ENCODE measurements at regions not wholly inside any gene's neighbourhood (a gene's known extent, or its start where the extent isn't known, plus 50 kb on each side); places are given as distances from the start of the nearest gene placed in this dataset.
A peak's percentile ranks its signal among the peaks of the same experiment; 100 is the strongest.

- no peak for DNase-seq
- TF ChIP-seq POLR2A (IDR thresholded peaks at IDR 0.05; ENCODE audit: low read length) (no peak), GATA1 (IDR thresholded peaks at IDR 0.05; ENCODE audit: low read depth, low read length) (no peak)
These were observed 250.7 kb downstream of the TBC1D4 start for GRCh38 chr13:75231235-75231634.

GRCh38 chr13:75226733-75227435 is 255.1 kb downstream of the TBC1D4 start:
- TF ChIP-seq GATA1 (IDR thresholded peaks at IDR 0.05; ENCODE audit: low read depth, low read length) (no peak), POLR2A (IDR thresholded peaks at IDR 0.05; ENCODE audit: low read length) (no peak)
- no peak for DNase-seq

- no peak for DNase-seq
- TF ChIP-seq POLR2A (IDR thresholded peaks at IDR 0.05; ENCODE audit: low read length) = no peak
These were observed 255.9 kb downstream of the TBC1D4 start for GRCh38 chr13:75226092-75226491.

GRCh38 chr13:75225288-75226032 is 256.5 kb downstream of the TBC1D4 start:
- no peak for TF ChIP-seq POLR2A (IDR thresholded peaks at IDR 0.05; ENCODE audit: low read length)
- no peak for TF ChIP-seq GATA1 (IDR thresholded peaks at IDR 0.05; ENCODE audit: low read depth, low read length)

GRCh38 chr13:75224053-75224742 is 257.8 kb downstream of the TBC1D4 start:
- TF ChIP-seq GATA1 (IDR thresholded peaks at IDR 0.05; ENCODE audit: low read depth, low read length) (no peak), POLR2A (IDR thresholded peaks at IDR 0.05; ENCODE audit: low read length) (no peak)
- no peak for DNase-seq

More at GRCh38 chr13:75225288-75226032, 256.5 kb downstream of the TBC1D4 start:
- no peak for DNase-seq

- no peak for TF ChIP-seq POLR2A (IDR thresholded peaks at IDR 0.05; ENCODE audit: low read length)
- TF ChIP-seq GATA1 (IDR thresholded peaks at IDR 0.05; ENCODE audit: low read depth, low read length) = no peak
- no peak for DNase-seq
These were observed 259.9 kb downstream of the TBC1D4 start for GRCh38 chr13:75222031-75222430.

- no peak for TF ChIP-seq POLR2A (IDR thresholded peaks at IDR 0.05; ENCODE audit: low read length)
- TF ChIP-seq GATA1 (IDR thresholded peaks at IDR 0.05; ENCODE audit: low read depth, low read length) = no peak
- no peak for DNase-seq
These were observed 261.1 kb downstream of the TBC1D4 start for GRCh38 chr13:75220861-75221260.

GRCh38 chr13:75220238-75220542 is 261.8 kb downstream of the TBC1D4 start:
- TF ChIP-seq GATA1 (IDR thresholded peaks at IDR 0.05; ENCODE audit: low read depth, low read length) = no peak
- no peak for TF ChIP-seq POLR2A (IDR thresholded peaks at IDR 0.05; ENCODE audit: low read length)
- DNase-seq = no peak

GRCh38 chr13:75219479-75220237 is 262.3 kb downstream of the TBC1D4 start:
- no peak for TF ChIP-seq GATA1 (IDR thresholded peaks at IDR 0.05; ENCODE audit: low read depth, low read length)
- no peak for TF ChIP-seq POLR2A (IDR thresholded peaks at IDR 0.05; ENCODE audit: low read length)
- DNase-seq = peak; percentile 67 to 79

- DNase-seq = peak in 1 of 2 experiments; percentile 7
- TF ChIP-seq POLR2A (IDR thresholded peaks at IDR 0.05; ENCODE audit: low read length) (no peak), GATA1 (IDR thresholded peaks at IDR 0.05; ENCODE audit: low read depth, low read length) (no peak)
These were observed 264.0 kb downstream of the TBC1D4 start for GRCh38 chr13:75217949-75218348.

- DNase-seq = no peak
- no peak for TF ChIP-seq POLR2A (IDR thresholded peaks at IDR 0.05; ENCODE audit: low read length)
- TF ChIP-seq GATA1 (IDR thresholded peaks at IDR 0.05; ENCODE audit: low read depth, low read length) = no peak
These were observed 265.9 kb downstream of the TBC1D4 start for GRCh38 chr13:75216038-75216437.

- DNase-seq = no peak
- TF ChIP-seq GATA1 (IDR thresholded peaks at IDR 0.05; ENCODE audit: low read depth, low read length) (no peak), POLR2A (IDR thresholded peaks at IDR 0.05; ENCODE audit: low read length) (no peak)
These were observed 267.1 kb downstream of the TBC1D4 start for GRCh38 chr13:75214846-75215245.

GRCh38 chr13:75202981-75203380 is 279.0 kb downstream of the TBC1D4 start:
- TF ChIP-seq POLR2A (IDR thresholded peaks at IDR 0.05; ENCODE audit: low read length) = no peak
- TF ChIP-seq GATA1 (IDR thresholded peaks at IDR 0.05; ENCODE audit: low read depth, low read length) = no peak
- no peak for DNase-seq

GRCh38 chr13:75197803-75198202 is 284.2 kb downstream of the TBC1D4 start:
- TF ChIP-seq GATA1 (IDR thresholded peaks at IDR 0.05; ENCODE audit: low read depth, low read length) (no peak), POLR2A (IDR thresholded peaks at IDR 0.05; ENCODE audit: low read length) (no peak)

More at GRCh38 chr13:75197803-75198202, 284.2 kb downstream of the TBC1D4 start:
- no peak for DNase-seq

Measured in erythroblast (primary cell).